DND-41 (cell line): ENCODE measurements at regions not wholly inside any gene's neighbourhood (a gene's known extent, or its start where the extent isn't known, plus 50 kb on each side); places are given as distances from the start of the nearest gene placed in this dataset.

Experiments
- CTCF ChIP-seq: IDR thresholded peaks from 2 replicates; pipeline ENCODE4 v1.5.1; 2012; ENCODE audit warnings: borderline replicate concordance, low read length, moderate library complexity, mild to moderate bottlenecking; ENCODE audit not compliant: poor library complexity, severe bottlenecking; ENCODE audit errors: extremely low read depth
- EZH2 ChIP-seq: IDR thresholded peaks from 3 replicates; pipeline ENCODE4 v1.6.1; 2012; ENCODE audit warnings: borderline replicate concordance, low read depth, mild to moderate bottlenecking, moderate library complexity, low read length, inconsistent platforms; ENCODE audit not compliant: severe bottlenecking

DNA sequence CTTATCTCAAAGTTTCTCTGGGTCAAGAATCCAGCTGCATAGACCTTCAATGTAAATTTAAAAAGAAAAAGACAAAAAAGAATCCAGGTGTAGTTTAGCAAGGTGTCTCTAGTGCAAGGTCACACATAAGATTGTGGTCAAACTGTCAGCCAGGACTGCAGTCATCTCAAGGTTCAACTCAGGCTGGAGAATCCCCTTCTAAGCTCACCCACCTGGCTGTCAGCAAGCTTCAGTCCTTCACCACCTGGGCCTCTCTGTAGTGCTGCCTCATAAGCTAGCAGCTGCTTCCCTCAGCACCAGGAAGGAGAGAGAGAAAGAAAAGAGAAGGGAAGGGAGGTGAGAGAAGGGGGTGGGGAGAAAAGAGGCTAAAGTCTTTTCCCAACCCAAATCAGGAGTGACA is 146.7 kb downstream of the ACTL7B start:
- TF ChIP-seq CTCF = no peak
- TF ChIP-seq EZH2 = no peak
